Amniotic epithelial cell (primary cell): ENCODE measurements at regions not wholly inside any gene's neighbourhood (a gene's known extent, or its start where the extent isn't known, plus 50 kb on each side); places are given as distances from the start of the nearest gene placed in this dataset.
"Not testable (repeated sequence)": the region's sequence is repeated elsewhere in the genome, so short reads cannot be mapped to it uniquely, and the experiment has no call there.

Source experiments
- DNase-seq: peaks from one replicate; pipeline ENCODE4 v3.0.0-alpha.2; 2010; ENCODE audit warnings: low read depth

GRCh38 chr14:105678996-105679958 lies 152.9 kb downstream of the TMEM121 start:
- DNase-seq = not testable (repeated sequence)

GRCh38 chr14:105679959-105680735 lies 153.8 kb downstream of the TMEM121 start:
- not testable (repeated sequence) for DNase-seq

- not testable (repeated sequence) for DNase-seq
These were observed 154.3 kb downstream of the TMEM121 start for GRCh38 chr14:105680736-105681098.

- not testable (repeated sequence) for DNase-seq
These were observed 155.3 kb downstream of the TMEM121 start for GRCh38 chr14:105681606-105682185.

- not testable (repeated sequence) for DNase-seq
These were observed 156.1 kb downstream of the TMEM121 start for GRCh38 chr14:105682442-105682841.

GRCh38 chr14:105682956-105683570 lies 156.7 kb downstream of the TMEM121 start:
- no peak for DNase-seq

- not testable (repeated sequence) for DNase-seq
These were observed 157.7 kb downstream of the TMEM121 start for GRCh38 chr14:105684056-105684455.

GRCh38 chr14:105684597-105684996 lies 158.2 kb downstream of the TMEM121 start:
- not testable (repeated sequence) for DNase-seq

- DNase-seq = no peak
These were observed 158.6 kb downstream of the TMEM121 start for GRCh38 chr14:105685003-105685402.

GRCh38 chr14:105685605-105686004 lies 159.2 kb downstream of the TMEM121 start:
- DNase-seq = not testable (repeated sequence)

- not testable (repeated sequence) for DNase-seq
These were observed 159.7 kb downstream of the TMEM121 start for GRCh38 chr14:105686050-105686449.

GRCh38 chr14:105686462-105687170 lies 160.2 kb downstream of the TMEM121 start:
- not testable (repeated sequence) for DNase-seq

- DNase-seq = not testable (repeated sequence)
These were observed 161.0 kb downstream of the TMEM121 start for GRCh38 chr14:105687171-105688022.

- DNase-seq = not testable (repeated sequence)
These were observed 161.6 kb downstream of the TMEM121 start for GRCh38 chr14:105688023-105688351.

GRCh38 chr14:105688664-105689221 lies 162.4 kb downstream of the TMEM121 start:
- DNase-seq = not testable (repeated sequence)

GRCh38 chr14:105689722-105690121 lies 163.3 kb downstream of the TMEM121 start:
- DNase-seq = no peak

GRCh38 chr14:105690671-105691070 lies 164.3 kb downstream of the TMEM121 start:
- DNase-seq = no peak

GRCh38 chr14:105691321-105692109 lies 165.1 kb downstream of the TMEM121 start:
- DNase-seq = not testable (repeated sequence)

- DNase-seq = not testable (repeated sequence)
These were observed 165.8 kb downstream of the TMEM121 start for GRCh38 chr14:105692110-105692685.
